ENCODE measurements at regions not wholly inside any gene's neighbourhood (a gene's known extent, or its start where the extent isn't known, plus 50 kb on each side); places are given as distances from the start of the nearest gene placed in this dataset.

DNA sequence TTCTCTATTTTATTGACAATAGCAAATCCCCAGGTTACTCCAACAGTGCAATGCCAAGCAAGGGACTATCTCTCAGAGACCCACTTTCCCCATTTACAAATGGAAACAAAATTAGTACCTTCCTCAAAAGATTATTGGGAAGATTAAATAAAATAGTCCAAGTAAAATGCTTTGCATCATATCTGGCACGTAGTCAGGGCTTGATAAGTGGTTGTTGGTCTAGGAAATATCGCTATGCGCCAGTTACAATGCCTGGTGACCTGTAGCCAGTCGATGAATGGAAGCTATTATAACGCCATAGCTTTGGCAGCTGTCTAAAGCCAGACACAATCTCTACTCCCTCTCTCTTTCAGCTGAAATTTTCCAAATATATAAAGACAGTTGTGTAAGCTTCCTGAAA lies 220.3 kb downstream of the RAP2A start:
- H3K4me3 ChIP-seq (ENCODE audit: low read depth, low read length), result no peak overlapping the region
- DNase-seq (ENCODE audit: low read depth) (no peak), FAIRE-seq (no peak)
- H3K36me3 ChIP-seq (ENCODE audit: control insufficient read depth, insufficient read depth, low read length), result no peaks in the 10 kb centered on the region
- TF ChIP-seq, protein P1, sequence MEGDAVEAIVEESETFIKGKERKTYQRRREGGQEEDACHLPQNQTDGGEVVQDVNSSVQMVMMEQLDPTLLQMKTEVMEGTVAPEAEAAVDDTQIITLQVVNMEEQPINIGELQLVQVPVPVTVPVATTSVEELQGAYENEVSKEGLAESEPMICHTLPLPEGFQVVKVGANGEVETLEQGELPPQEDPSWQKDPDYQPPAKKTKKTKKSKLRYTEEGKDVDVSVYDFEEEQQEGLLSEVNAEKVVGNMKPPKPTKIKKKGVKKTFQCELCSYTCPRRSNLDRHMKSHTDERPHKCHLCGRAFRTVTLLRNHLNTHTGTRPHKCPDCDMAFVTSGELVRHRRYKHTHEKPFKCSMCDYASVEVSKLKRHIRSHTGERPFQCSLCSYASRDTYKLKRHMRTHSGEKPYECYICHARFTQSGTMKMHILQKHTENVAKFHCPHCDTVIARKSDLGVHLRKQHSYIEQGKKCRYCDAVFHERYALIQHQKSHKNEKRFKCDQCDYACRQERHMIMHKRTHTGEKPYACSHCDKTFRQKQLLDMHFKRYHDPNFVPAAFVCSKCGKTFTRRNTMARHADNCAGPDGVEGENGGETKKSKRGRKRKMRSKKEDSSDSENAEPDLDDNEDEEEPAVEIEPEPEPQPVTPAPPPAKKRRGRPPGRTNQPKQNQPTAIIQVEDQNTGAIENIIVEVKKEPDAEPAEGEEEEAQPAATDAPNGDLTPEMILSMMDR (IDR thresholded peaks at IDR 0.05; ENCODE audit: insufficient read depth, low read length, severe bottlenecking), result no peak
- no peaks in the 10 kb centered on the region for H3K27me3 ChIP-seq (ENCODE audit: control insufficient read depth, insufficient read depth, low read length)

DNA sequence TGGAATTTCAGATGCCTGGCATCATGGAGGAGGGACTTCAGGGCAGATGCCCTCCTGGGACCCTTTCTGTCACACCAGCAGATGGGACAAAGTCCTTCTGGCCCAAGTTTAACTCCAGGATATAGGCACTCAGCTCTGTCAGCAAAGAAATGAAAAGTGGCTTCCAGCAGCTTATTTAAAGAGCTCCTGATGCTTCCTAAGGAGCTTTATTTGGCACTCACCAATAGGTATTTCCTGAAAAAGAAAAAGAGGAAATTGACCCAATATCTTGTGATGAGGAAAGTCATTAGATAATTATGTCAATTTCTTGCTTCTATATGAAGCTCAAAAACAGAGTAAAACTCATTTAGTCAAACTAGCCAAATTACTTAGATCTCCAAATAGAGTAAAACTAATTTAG lies 224.6 kb downstream of the RAP2A start:
- TF ChIP-seq, protein P1 (IDR thresholded peaks at IDR 0.05; ENCODE audit: insufficient read depth, low read length, severe bottlenecking), result no peak
- no peak for FAIRE-seq
- no peaks in the 10 kb centered on the region for H3K36me3 ChIP-seq (ENCODE audit: control insufficient read depth, insufficient read depth, low read length)

DNA sequence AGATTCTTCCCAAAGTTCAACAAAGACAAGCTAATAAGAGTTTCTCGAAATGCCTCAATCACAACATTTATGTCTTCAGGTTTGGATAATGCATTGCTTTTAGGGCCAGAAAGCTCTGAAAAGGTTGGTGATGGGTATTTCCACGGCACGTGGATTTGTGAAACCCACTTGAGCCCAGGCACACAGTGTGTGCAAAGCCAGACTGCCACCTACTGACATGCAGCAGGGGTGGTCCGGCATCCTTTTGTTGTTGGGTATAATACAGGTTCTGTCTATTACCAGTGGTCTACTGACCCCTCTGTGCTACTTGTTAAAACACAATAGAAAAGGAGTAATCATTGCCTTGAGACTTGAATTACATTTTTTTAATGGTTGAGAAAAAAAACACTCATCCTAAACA lies 225.6 kb downstream of the RAP2A start:
- TF ChIP-seq, protein P1 (IDR thresholded peaks at IDR 0.05; ENCODE audit: insufficient read depth, low read length, severe bottlenecking), result no peak
- FAIRE-seq, result no peak

More for the DNA sequence above, 224.6 kb downstream of the RAP2A start:
- Histone ChIP-seq H3K4me3 (ENCODE audit: low read depth, low read length) (no peak overlapping the region), H3K27me3 (ENCODE audit: control insufficient read depth, insufficient read depth, low read length) (no peaks in the 10 kb centered on the region)
- DNase-seq (ENCODE audit: low read depth), result no peak

GRCh38 chr13:97660594-97661260 lies 226.8 kb downstream of the RAP2A start:
- no peak for FAIRE-seq
- H3K36me3 ChIP-seq (ENCODE audit: control insufficient read depth, insufficient read depth, low read length), result no peaks in the 10 kb centered on the region
- no peak for DNase-seq (ENCODE audit: low read depth)

More for the DNA sequence above, 225.6 kb downstream of the RAP2A start:
- Histone ChIP-seq H3K27me3 (ENCODE audit: control insufficient read depth, insufficient read depth, low read length) (no peaks in the 10 kb centered on the region), H3K4me3 (ENCODE audit: low read depth, low read length) (no peak overlapping the region), H3K36me3 (ENCODE audit: control insufficient read depth, insufficient read depth, low read length) (no peaks in the 10 kb centered on the region)
- no peak for DNase-seq (ENCODE audit: low read depth)

GRCh38 chr13:97686594-97686993 lies 252.6 kb downstream of the RAP2A start:
- FAIRE-seq, result no peak
- no peaks in the 10 kb centered on the region for H3K27me3 ChIP-seq (ENCODE audit: control insufficient read depth, insufficient read depth, low read length)
- no peak for DNase-seq (ENCODE audit: low read depth)
- no peak overlapping the region for H3K4me3 ChIP-seq (ENCODE audit: low read depth, low read length)
- TF ChIP-seq, protein P1 (IDR thresholded peaks at IDR 0.05; ENCODE audit: insufficient read depth, low read length, severe bottlenecking), result no peak
- H3K36me3 ChIP-seq (ENCODE audit: control insufficient read depth, insufficient read depth, low read length), result no peaks in the 10 kb centered on the region

More at GRCh38 chr13:97660594-97661260, 226.8 kb downstream of the RAP2A start:
- TF ChIP-seq, protein P1 (IDR thresholded peaks at IDR 0.05; ENCODE audit: insufficient read depth, low read length, severe bottlenecking), result no peak
- H3K4me3 ChIP-seq (ENCODE audit: low read depth, low read length), result no peak overlapping the region
- no peaks in the 10 kb centered on the region for H3K27me3 ChIP-seq (ENCODE audit: control insufficient read depth, insufficient read depth, low read length)

DNA sequence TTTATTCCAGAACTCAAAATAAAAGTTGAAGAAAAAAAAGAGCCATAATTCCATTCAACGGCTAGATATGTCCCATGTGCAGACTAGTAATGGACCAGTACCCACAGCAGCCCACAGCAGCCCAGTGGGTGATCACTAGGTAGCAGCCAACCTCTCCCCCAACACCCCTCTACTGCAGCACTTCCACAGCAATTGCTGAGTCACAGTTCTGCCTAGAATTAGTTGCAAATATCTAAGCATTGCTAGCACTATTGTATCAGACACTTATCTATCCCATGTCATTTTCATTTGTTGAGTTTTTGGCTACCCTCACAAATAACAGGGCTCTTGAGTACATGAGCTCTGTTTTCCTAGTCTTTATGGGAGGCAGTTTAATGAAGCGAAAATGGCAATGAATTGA lies 258.7 kb downstream of the RAP2A start:
- H3K4me3 ChIP-seq (ENCODE audit: low read depth, low read length), result no peak overlapping the region
- FAIRE-seq (no peak), DNase-seq (ENCODE audit: low read depth) (no peak)
- TF ChIP-seq, protein P1 (IDR thresholded peaks at IDR 0.05; ENCODE audit: insufficient read depth, low read length, severe bottlenecking), result no peak
- no peaks in the 10 kb centered on the region for H3K36me3 ChIP-seq (ENCODE audit: control insufficient read depth, insufficient read depth, low read length)
- H3K27me3 ChIP-seq (ENCODE audit: control insufficient read depth, insufficient read depth, low read length), result no peaks in the 10 kb centered on the region

All from bronchial epithelial cell (primary cell).